Chondrocyte (in vitro differentiated cells): ENCODE measurements at regions not wholly inside any gene's neighbourhood (a gene's known extent, or its start where the extent isn't known, plus 50 kb on each side); places are given as distances from the start of the nearest gene placed in this dataset.

Source experiments
- DNase-seq: peaks from one replicate; pipeline ENCODE4 v3.0.0; 2021; ENCODE audit warnings: mixed read lengths, low spot score
- H3K27ac Mint-ChIP-seq: one replicate; pipeline ENCODE4 v1.8.0; 2021; ENCODE audit warnings: mild to moderate bottlenecking, moderate library complexity, mixed read lengths; ENCODE audit not compliant: unreplicated experiment
- H3K27me3 Mint-ChIP-seq: 2 replicates; pipeline ENCODE4 v1.8.0; 2021; ENCODE audit warnings: low read depth, mixed read lengths
- H3K36me3 Mint-ChIP-seq: 2 replicates; pipeline ENCODE4 v1.8.0; 2021; ENCODE audit warnings: low read depth, mixed read lengths
- H3K4me1 Mint-ChIP-seq: 2 replicates; pipeline ENCODE4 v1.8.0; 2021; ENCODE audit warnings: low read depth, mild to moderate bottlenecking, mixed read lengths
- H3K4me3 Mint-ChIP-seq: one replicate; pipeline ENCODE4 v1.8.0; 2021; ENCODE audit warnings: mild to moderate bottlenecking, moderate library complexity, mixed read lengths; ENCODE audit not compliant: unreplicated experiment
- H3K9me3 Mint-ChIP-seq: 2 replicates; pipeline ENCODE4 v1.8.0; 2021; ENCODE audit warnings: low read depth, mixed read lengths
- CTCF ChIP-seq: fragments of 200-600 bp; sonication (generic); IDR thresholded peaks from 2 replicates; pipeline ENCODE4 v1.5.0; 2021; ENCODE audit warnings: antibody characterized with exemption, mild to moderate bottlenecking, moderate library complexity

GRCh38 chr11:25396847-25397246, 900.0 kb downstream of the LUZP2 start:
- H3K9me3 Mint-ChIP-seq: no peaks in the 10 kb centered on the region
- TF ChIP-seq CTCF: no peak
- DNase-seq: no peak
- peaks cover 1% of the 10 kb centered on the region for H3K27me3 Mint-ChIP-seq
- H3K36me3 Mint-ChIP-seq: no peaks in the 10 kb centered on the region
- H3K4me1 Mint-ChIP-seq: no peaks in the 10 kb centered on the region
- H3K4me3 Mint-ChIP-seq: no peak overlapping the region
- no peak overlapping the region for H3K27ac Mint-ChIP-seq

GRCh38 chr11:25408146-25408545, 911.3 kb downstream of the LUZP2 start:
- Mint-ChIP-seq H3K27me3 (peaks cover 2% of the 10 kb centered on the region), H3K27ac (no peak overlapping the region), H3K9me3 (no peaks in the 10 kb centered on the region), H3K4me3 (no peak overlapping the region), H3K36me3 (no peaks in the 10 kb centered on the region), H3K4me1 (no peaks in the 10 kb centered on the region)
- DNase-seq: no peak
- no peak for TF ChIP-seq CTCF

GRCh38 chr11:25415793-25416192, 916.1 kb upstream of the ANO3 start:
- H3K36me3 Mint-ChIP-seq: no peaks in the 10 kb centered on the region
- H3K27me3 Mint-ChIP-seq: no peaks in the 10 kb centered on the region
- no peak overlapping the region for H3K27ac Mint-ChIP-seq
- H3K9me3 Mint-ChIP-seq: peaks cover 9% of the 10 kb centered on the region
- H3K4me3 Mint-ChIP-seq: no peak overlapping the region
- TF ChIP-seq CTCF: no peak
- no peaks in the 10 kb centered on the region for H3K4me1 Mint-ChIP-seq
- DNase-seq: no peak

- Mint-ChIP-seq H3K4me1 (peaks cover 11% of the 10 kb centered on the region), H3K27me3 (no peaks in the 10 kb centered on the region), H3K27ac (peak overlapping the region; percentile 69), H3K9me3 (peaks cover 10% of the 10 kb centered on the region), H3K36me3 (peaks cover 2% of the 10 kb centered on the region), H3K4me3 (no peak overlapping the region)
- TF ChIP-seq CTCF: no peak
- no peak for DNase-seq
These were observed 908.3 kb upstream of the ANO3 start for GRCh38 chr11:25423436-25424199.

- Mint-ChIP-seq H3K4me3 (no peak overlapping the region), H3K27me3 (no peaks in the 10 kb centered on the region)
- TF ChIP-seq CTCF: no peak
These were observed 899.6 kb upstream of the ANO3 start for GRCh38 chr11:25432376-25432775.

More at GRCh38 chr11:25432376-25432775, 899.6 kb upstream of the ANO3 start:
- H3K36me3 Mint-ChIP-seq: no peaks in the 10 kb centered on the region
- DNase-seq: no peak
- H3K4me1 Mint-ChIP-seq: no peaks in the 10 kb centered on the region
- H3K27ac Mint-ChIP-seq: no peak overlapping the region
- H3K9me3 Mint-ChIP-seq: no peaks in the 10 kb centered on the region
